ENCODE measurements at regions not wholly inside any gene's neighbourhood (a gene's known extent, or its start where the extent isn't known, plus 50 kb on each side); places are given as distances from the start of the nearest gene placed in this dataset.

- DNase-seq (ENCODE audit: low spot score) = no peak
These were observed 262.2 kb upstream of the NFE2L3 start for GRCh38 chr7:25889765-25890164.

DNA sequence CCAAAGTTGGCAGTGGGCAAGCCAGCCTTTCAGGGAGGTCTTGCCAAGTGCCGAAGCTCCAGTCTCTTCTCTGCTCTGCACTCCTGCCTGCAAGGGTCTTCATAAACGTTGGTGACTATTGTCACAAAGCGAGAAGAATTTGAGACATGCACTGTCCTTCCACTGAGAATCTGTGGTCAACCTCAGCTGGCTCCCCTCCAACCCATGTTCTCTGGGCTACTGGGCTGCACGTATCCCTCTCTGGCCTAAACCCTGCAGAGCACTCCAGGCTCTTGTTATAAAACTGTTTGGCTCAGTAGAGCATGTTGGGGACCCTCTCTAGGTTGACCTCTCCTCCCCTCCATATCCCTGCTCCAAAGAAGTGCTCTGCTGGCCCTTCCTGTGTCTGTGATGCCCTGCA, 260.4 kb upstream of the NFE2L3 start:
- no peak for DNase-seq (ENCODE audit: low spot score)

GRCh38 chr7:25893436-25893835, 258.6 kb upstream of the NFE2L3 start:
- no peak for DNase-seq (ENCODE audit: low spot score)

- DNase-seq (ENCODE audit: low spot score) = peak; percentile 14
These were observed 257.7 kb upstream of the NFE2L3 start for GRCh38 chr7:25894002-25894901.

DNA sequence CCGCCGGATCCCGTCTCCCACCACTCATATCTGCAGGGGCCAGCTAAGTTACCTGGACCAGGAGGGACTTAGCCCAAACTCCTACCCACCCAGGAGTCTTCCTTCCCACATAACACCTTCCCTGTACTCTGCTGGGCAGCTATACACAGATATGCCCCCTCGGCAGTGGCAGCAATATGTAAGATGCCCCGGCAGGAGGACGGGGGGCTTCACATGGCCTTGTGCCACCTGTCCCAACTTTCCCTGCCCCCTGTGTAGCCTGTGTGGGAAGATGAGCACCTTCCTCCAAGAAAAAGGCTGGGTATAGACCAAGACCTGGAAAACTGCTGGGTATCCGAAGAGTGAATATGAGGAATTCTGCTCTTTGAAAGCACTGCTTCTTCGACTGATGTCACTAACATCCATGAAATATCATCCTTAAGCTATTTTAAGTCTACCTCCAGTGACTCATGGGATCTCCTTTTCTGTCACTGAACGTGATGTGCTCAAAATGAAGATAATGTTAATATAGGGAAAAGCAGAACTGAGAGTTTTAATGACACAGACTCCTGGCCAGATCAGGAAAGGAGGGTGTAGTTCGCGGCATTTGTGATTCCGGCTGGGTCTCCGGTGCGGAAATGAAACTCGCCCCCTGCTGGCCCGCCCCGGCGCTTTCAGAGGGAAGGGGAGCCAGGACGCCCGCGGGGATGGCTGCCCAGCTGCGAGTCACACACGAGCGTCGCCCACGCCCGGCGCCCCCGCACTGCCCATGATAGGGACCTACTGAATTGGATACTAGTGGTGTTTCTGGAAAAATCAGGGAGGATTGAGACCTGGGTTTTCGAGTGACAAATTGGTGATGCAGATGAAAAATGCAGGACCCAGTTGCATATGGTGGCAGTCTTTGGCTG, 256.9 kb upstream of the NFE2L3 start:
- peak; percentile 10 for DNase-seq (ENCODE audit: low spot score)

DNA sequence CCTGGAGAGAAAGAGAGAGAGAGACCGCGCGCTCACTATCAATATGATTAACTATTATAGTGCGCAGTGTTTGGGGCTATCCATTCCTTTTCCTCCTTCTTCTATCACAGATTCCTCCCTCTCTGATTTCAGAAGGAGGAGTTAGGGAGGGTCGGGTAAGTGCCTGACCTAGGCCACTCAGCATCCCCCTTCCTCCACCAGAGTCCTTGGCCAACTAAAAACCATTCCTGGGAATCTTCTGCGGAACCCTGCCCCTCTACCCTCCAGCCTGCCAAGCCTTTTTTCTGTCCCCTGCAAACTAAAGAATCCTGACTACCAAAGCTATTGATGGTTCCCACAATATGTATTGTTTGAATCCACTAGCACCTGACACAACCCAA, 256.2 kb upstream of the NFE2L3 start:
- DNase-seq (ENCODE audit: low spot score) = no peak

- no peak for DNase-seq (ENCODE audit: low spot score)
These were observed 254.7 kb upstream of the NFE2L3 start for GRCh38 chr7:25897261-25897782.

- DNase-seq (ENCODE audit: low spot score) = no peak
These were observed 251.8 kb upstream of the NFE2L3 start for GRCh38 chr7:25900245-25900644.

- DNase-seq (ENCODE audit: low spot score) = no peak
These were observed 251.1 kb upstream of the NFE2L3 start for GRCh38 chr7:25900877-25901276.

DNA sequence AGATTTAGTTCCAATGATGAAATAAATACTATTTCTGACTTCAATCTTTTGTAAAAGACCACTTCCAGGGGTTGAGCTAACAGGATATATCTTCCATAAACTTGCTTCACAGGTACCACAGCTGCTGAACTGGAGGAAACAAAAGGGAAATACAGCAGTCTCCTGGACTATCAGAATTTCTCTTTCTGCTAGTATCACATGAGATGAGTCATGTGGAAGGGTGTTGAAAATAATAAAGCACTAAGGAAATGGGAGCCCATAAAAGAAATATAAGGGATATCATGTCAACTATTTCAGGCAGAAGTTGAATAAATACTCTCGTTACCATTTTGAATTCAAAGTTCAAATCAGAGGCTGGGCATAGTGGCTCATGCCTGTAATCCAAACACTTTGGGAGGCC, 250.3 kb upstream of the NFE2L3 start:
- DNase-seq (ENCODE audit: low spot score) = no peak

- DNase-seq (ENCODE audit: low spot score) = no peak
These were observed 246.0 kb upstream of the NFE2L3 start for GRCh38 chr7:25906003-25906402.

GRCh38 chr7:25906760-25907159, 245.2 kb upstream of the NFE2L3 start:
- no peak for DNase-seq (ENCODE audit: low spot score)

DNA sequence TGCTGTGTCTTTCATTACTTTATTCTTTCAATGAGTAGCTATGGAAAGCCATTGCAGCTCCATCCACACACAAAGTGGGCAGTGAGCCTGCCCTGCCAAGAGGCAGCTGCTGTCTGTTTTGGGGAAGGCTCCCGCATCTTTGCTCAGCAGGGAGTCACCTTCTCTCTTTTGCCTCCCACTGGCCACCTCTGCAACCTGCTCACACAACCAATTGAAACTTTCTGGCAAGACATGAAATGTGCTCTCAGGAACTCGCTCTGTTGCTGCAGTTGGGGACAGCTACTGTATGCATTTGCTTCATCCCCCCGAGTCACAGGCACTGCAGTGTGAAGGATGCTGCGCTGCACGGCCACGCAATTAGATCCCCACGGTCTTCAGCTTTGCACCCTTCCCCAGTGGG, 244.8 kb upstream of the NFE2L3 start:
- DNase-seq (ENCODE audit: low spot score) = no peak

DNA sequence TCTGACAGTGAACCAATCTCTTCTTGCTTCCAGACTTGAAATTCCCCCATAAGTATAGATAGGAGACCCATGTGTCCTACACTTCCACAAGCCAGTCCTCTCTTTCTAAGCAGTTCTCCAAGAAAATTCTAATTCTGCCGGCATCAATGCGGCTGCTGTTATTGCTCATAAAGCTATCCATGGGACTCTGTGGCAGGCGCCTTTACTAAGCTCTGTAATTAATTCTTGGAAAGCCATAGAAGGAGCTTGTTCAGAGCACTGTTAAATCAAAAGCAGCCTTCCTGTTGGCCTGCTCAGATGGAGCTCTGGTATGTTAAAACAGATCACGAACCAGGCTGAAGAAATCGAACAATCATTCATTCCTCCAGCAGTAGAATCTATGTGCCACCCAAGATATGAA, 244.3 kb upstream of the NFE2L3 start:
- DNase-seq (ENCODE audit: low spot score) = no peak

GRCh38 chr7:25908154-25908949, 243.6 kb upstream of the NFE2L3 start:
- no peak for DNase-seq (ENCODE audit: low spot score)

DNA sequence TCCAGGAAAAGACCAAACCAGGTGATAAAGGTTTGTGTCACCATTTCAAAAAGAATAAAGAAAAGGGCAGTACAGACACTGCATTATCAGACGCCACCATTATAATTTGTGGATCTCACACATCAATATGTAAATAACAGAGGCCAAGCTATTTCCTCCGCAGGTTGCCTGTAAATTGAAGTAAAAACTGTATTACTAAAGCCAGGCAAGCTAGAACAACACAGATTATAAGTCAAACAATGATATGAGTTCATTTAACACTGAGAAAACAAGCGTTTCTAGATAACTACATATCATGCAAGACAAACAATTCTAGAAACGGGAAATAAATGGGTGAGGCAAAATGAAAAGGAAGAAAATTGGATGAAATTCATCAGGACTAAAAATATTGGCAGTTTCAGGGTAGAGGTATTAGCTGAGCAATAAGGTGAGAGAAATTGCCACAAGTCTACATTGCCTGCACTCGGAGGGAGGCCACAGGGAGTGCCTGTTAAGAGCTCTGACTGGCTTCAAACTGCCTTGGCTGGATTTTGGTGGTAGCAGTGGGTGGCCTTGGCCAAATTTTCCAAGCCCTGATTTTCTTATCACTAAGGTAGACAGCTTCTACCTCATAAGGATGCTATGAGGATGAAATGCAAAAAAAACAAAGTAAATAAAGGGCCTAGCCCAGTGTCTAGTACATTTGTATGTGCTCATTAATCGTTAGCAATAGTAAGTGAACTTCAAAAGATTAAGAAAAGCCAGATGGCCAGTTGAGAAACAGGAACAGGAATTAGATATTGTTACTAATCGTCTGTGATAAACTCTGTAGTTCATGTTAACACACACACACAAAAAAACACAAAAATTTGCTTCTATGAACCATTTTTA, 240.0 kb upstream of the NFE2L3 start:
- no peak for DNase-seq (ENCODE audit: low spot score)

- no peak for DNase-seq (ENCODE audit: low spot score)
These were observed 238.3 kb upstream of the NFE2L3 start for GRCh38 chr7:25913598-25914224.

DNA sequence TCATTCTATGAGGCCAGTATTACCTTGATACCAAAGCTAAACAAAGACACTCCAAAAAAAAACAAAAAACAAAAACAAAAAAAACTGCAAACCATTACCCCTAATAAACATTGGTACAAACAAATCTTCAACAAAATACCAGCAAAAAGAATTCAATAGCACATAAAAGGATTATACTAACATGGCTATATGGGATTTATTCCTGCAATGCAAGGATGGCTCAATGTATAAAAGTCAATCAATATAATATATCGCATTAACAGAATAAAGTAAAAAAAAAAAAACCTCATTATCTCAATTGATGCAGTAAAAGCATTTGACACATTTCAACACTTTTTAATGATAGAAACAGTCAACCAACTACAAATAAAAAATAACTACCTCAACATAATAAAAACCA, 233.3 kb upstream of the NFE2L3 start:
- no peak for DNase-seq (ENCODE audit: low spot score)

GRCh38 chr7:25922296-25922695, 229.7 kb upstream of the NFE2L3 start:
- no peak for DNase-seq (ENCODE audit: low spot score)

GRCh38 chr7:25923741-25924460, 228.1 kb upstream of the NFE2L3 start:
- DNase-seq (ENCODE audit: low spot score) = no peak
